Cardiac muscle cell (in vitro differentiated cells and primary cell): ENCODE measurements at regions not wholly inside any gene's neighbourhood (a gene's known extent, or its start where the extent isn't known, plus 50 kb on each side); places are given as distances from the start of the nearest gene placed in this dataset.
"Not testable (repeated sequence)": the region's sequence is repeated elsewhere in the genome, so short reads cannot be mapped to it uniquely, and the experiment has no call there.

ENCODE experiments used
- DNase-seq, 2 donors: peaks; one replicate each; pipeline versions ENCODE4 v3.0.0 to v3.0.0-alpha.2; 2010 to 2017; ENCODE audit warnings: low read depth in 1 of 2, low spot score in 1 of 2
- H3K27ac ChIP-seq: fragments of 200-600 bp; sonication (generic); 2 replicates; pipeline ENCODE4 v1.5.1; 2016
- H3K27me3 ChIP-seq: fragments of 200-600 bp; sonication (generic); 2 replicates; pipeline ENCODE4 v1.6.0; 2016; ENCODE audit warnings: control low read depth
- H3K36me3 ChIP-seq: fragments of 200-600 bp; sonication (generic); 2 replicates; pipeline ENCODE4 v1.5.1; 2016; ENCODE audit warnings: control low read depth
- H3K4me1 ChIP-seq: fragments of 200-600 bp; sonication (generic); 2 replicates; pipeline ENCODE4 v1.8.1; 2017; ENCODE audit warnings: low read depth, mild to moderate bottlenecking, mixed run types
- H3K4me3 ChIP-seq: fragments of 200-600 bp; sonication (generic); 2 replicates; pipeline ENCODE4 v1.5.1; 2016; ENCODE audit warnings: mild to moderate bottlenecking
- H3K9me3 ChIP-seq: fragments of 200-600 bp; sonication (generic); 2 replicates; pipeline ENCODE4 v1.5.1; 2017; ENCODE audit warnings: low read depth, mild to moderate bottlenecking, control low read depth
- TF ChIP-seq, protein P1 (sequence below): IDR thresholded peaks from 2 replicates; pipeline ENCODE4 v1.5.1; 2012; ENCODE audit warnings: low read depth, mild to moderate bottlenecking, low read length

- Histone ChIP-seq H3K36me3 (no peaks in the 10 kb centered on the region), H3K4me3 (no peak overlapping the region), H3K9me3 (no peaks in the 10 kb centered on the region), H3K27me3 (no peaks in the 10 kb centered on the region), H3K27ac (no peak overlapping the region), H3K4me1 (peaks cover 4% of the 10 kb centered on the region)
- no peak for DNase-seq
- TF ChIP-seq, protein P1, sequence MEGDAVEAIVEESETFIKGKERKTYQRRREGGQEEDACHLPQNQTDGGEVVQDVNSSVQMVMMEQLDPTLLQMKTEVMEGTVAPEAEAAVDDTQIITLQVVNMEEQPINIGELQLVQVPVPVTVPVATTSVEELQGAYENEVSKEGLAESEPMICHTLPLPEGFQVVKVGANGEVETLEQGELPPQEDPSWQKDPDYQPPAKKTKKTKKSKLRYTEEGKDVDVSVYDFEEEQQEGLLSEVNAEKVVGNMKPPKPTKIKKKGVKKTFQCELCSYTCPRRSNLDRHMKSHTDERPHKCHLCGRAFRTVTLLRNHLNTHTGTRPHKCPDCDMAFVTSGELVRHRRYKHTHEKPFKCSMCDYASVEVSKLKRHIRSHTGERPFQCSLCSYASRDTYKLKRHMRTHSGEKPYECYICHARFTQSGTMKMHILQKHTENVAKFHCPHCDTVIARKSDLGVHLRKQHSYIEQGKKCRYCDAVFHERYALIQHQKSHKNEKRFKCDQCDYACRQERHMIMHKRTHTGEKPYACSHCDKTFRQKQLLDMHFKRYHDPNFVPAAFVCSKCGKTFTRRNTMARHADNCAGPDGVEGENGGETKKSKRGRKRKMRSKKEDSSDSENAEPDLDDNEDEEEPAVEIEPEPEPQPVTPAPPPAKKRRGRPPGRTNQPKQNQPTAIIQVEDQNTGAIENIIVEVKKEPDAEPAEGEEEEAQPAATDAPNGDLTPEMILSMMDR = no peak
Measured at GRCh38 chr6:141932685-141933084, 200.0 kb upstream of the GJE1 start.

DNA sequence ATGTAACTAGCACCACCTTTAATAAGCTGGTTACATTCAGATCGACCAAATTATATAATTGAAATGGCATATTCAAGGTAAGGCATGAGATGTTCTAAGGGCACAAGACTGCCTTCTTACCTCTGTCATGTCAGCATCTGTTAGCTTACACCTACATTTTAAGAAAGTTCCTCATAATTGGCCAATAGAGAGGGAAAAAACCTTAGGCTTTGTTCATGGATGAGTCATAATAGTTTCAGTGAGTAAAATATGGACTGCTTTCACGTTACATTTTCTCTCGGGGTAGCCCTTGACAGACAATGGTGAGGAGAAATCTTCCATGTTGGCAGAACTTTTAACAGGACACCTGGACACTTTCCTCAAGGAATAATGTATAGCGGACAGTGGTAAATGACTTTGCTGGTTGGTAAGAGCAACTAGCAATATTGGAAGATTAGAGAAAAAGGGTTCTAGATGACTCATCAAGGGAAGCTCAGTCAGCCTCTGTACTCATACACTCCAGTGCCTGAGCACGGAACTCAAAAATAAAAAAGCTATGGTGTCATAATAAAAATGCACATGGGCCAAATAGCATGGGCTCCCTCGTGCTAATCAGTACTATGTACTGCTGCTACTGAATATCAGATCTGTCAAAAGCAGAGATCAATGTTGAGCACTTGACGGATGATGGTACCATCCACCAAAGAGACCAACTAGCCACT, 206.4 kb upstream of the GJE1 start:
- not testable (repeated sequence) for DNase-seq, H3K4me1 ChIP-seq, H3K4me3 ChIP-seq, H3K27ac ChIP-seq, H3K27me3 ChIP-seq, H3K36me3 ChIP-seq, H3K9me3 ChIP-seq

DNA sequence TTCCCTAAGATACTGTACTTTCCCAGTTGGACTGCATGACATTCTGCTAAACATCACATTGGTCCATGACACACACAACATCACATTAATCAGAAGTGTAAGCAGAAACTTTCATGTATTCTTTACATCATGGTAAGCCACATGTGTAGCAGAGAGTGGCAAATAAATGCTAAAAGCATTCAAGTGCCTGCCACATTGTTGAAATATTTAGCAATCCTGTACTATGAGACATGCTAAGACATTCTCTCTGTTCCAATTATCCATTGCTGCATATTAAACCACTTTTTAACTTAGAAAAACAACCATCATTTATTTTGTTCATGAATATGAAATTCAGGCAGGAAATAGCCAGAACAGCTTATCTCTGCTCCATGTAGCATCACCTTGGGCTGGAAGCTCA, 207.7 kb upstream of the GJE1 start:
- peak; percentile 10 to 14 for DNase-seq
- H3K4me1 ChIP-seq = no peaks in the 10 kb centered on the region
- TF ChIP-seq, protein P1 = no peak
- no peaks in the 10 kb centered on the region for H3K36me3 ChIP-seq
- H3K9me3 ChIP-seq = no peaks in the 10 kb centered on the region
- no peaks in the 10 kb centered on the region for H3K27me3 ChIP-seq
- H3K4me3 ChIP-seq = no peak overlapping the region
- H3K27ac ChIP-seq = no peak overlapping the region

DNA sequence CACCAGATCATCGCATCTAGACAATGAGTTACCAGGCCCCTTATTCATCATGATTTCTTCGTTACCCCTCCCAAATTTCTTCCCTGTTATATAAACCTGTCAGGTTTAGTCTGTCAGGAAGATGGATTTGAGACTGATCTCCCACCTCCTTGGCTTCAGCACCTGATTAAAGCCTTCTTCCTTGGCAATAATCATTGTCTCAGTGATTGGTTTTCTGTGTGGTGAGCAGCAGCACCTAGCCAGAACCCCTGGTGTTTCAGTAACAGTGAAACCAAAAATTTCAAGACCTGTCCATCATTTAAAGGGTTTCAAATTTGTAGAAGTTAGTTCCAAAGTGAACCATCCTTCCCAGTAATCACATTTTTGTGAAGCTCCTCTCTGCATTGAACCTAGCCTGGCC, 209.8 kb upstream of the GJE1 start:
- H3K36me3 ChIP-seq = no peaks in the 10 kb centered on the region
- no peak overlapping the region for H3K27ac ChIP-seq
- H3K4me1 ChIP-seq = no peaks in the 10 kb centered on the region
- H3K27me3 ChIP-seq = no peaks in the 10 kb centered on the region
- TF ChIP-seq, protein P1 = no peak
- H3K9me3 ChIP-seq = no peaks in the 10 kb centered on the region
- no peak for DNase-seq
- H3K4me3 ChIP-seq = no peak overlapping the region

- not testable (repeated sequence) for H3K9me3 ChIP-seq, H3K4me3 ChIP-seq, H3K27ac ChIP-seq, H3K4me1 ChIP-seq, H3K36me3 ChIP-seq, H3K27me3 ChIP-seq, DNase-seq
Measured at GRCh38 chr6:141916682-141917505, 215.8 kb upstream of the GJE1 start.

GRCh38 chr6:141914646-141915045, 218.1 kb upstream of the GJE1 start:
- H3K4me1 ChIP-seq = no peaks in the 10 kb centered on the region
- H3K9me3 ChIP-seq = no peaks in the 10 kb centered on the region
- no peaks in the 10 kb centered on the region for H3K36me3 ChIP-seq
- TF ChIP-seq, protein P1 = no peak
- H3K27me3 ChIP-seq = no peaks in the 10 kb centered on the region
- no peak overlapping the region for H3K27ac ChIP-seq
- no peak overlapping the region for H3K4me3 ChIP-seq
- no peak for DNase-seq
